Thoracic aorta (tissue), 2 donors: ENCODE measurements at regions not wholly inside any gene's neighbourhood (a gene's known extent, or its start where the extent isn't known, plus 50 kb on each side); places are given as distances from the start of the nearest gene placed in this dataset.

Source experiments
- ATAC-seq: fragments of 150-250 bp; one replicate; pipeline ENCODE4 v1.8.0; 2017; ENCODE audit warnings: low read depth; ENCODE audit not compliant: insufficient number of reproducible peaks, low FRiP score
- DNase-seq: peaks from one replicate; pipeline ENCODE4 v3.0.0-alpha.2; 2020; ENCODE audit warnings: low spot score
- H3K27ac ChIP-seq, 2 donors: fragments of 200-600 bp; sonication (generic); 1 replicate in 1 of 2; 2 replicates in 1 of 2; pipeline ENCODE4 v1.5.1; 2016; ENCODE audit warnings: mild to moderate bottlenecking in 2 of 2, moderate library complexity in 2 of 2
- H3K27me3 ChIP-seq: fragments of 200-600 bp; sonication (generic); replicated peaks from 2 replicates; pipeline ENCODE4 v1.6.0; 2016; ENCODE audit warnings: mild to moderate bottlenecking; ENCODE audit not compliant: insufficient read depth
- H3K36me3 ChIP-seq: fragments of 200-600 bp; sonication (generic); one replicate; pipeline ENCODE4 v1.5.1; 2016
- H3K4me1 ChIP-seq, 2 donors: fragments of 200-600 bp; sonication (generic); 1 replicate in 1 of 2; 2 replicates in 1 of 2; pipeline versions ENCODE4 v1.5.1 to v1.6.0; 2016; ENCODE audit warnings: low read depth in 2 of 2, mild to moderate bottlenecking in 1 of 2; ENCODE audit not compliant: control insufficient read depth in 1 of 2
- H3K4me3 ChIP-seq: fragments of 200-600 bp; sonication (generic); 2 replicates; pipeline ENCODE4 v1.5.1; 2016; ENCODE audit warnings: mild to moderate bottlenecking
- H3K9me3 ChIP-seq: fragments of 200-600 bp; sonication (generic); 2 replicates; pipeline ENCODE4 v1.5.1; 2016
- CTCF ChIP-seq: fragments of 200-600 bp; sonication (generic); IDR thresholded peaks from one replicate; pipeline ENCODE4 v1.5.1; 2019; ENCODE audit warnings: antibody characterized with exemption

GRCh38 chr6:39995633-39996032, 61.4 kb upstream of the MOCS1 start:
- no peak for TF ChIP-seq CTCF
- no peaks in the 10 kb centered on the region for H3K4me1 ChIP-seq
- peaks cover 11% of the 10 kb centered on the region for H3K9me3 ChIP-seq

GRCh38 chr6:39992861-39993622, 58.8 kb upstream of the MOCS1 start:
- Histone ChIP-seq H3K36me3 (no peaks in the 10 kb centered on the region), H3K27ac (no peak overlapping the region), H3K4me1 (no peaks in the 10 kb centered on the region), H3K4me3 (no peak overlapping the region), H3K27me3 (no peaks in the 10 kb centered on the region), H3K9me3 (peaks cover 11% of the 10 kb centered on the region)
- ATAC-seq: no peak
- DNase-seq: no peak
- TF ChIP-seq CTCF: no peak

More at GRCh38 chr6:39995633-39996032, 61.4 kb upstream of the MOCS1 start:
- no peak overlapping the region for H3K4me3 ChIP-seq
- ATAC-seq (no peak), DNase-seq (no peak)
- no peaks in the 10 kb centered on the region for H3K36me3 ChIP-seq
- H3K27ac ChIP-seq: no peak overlapping the region
- H3K27me3 ChIP-seq: no peaks in the 10 kb centered on the region
